GM18519 (cell line): ENCODE measurements at regions not wholly inside any gene's neighbourhood (a gene's known extent, or its start where the extent isn't known, plus 50 kb on each side); places are given as distances from the start of the nearest gene placed in this dataset.
A peak's percentile ranks its signal among the peaks of the same experiment; 100 is the strongest.

Experiments used
- ATAC-seq: cut with Tn5 transposase; IDR thresholded peaks from one replicate; pipeline ENCODE4 v1.9.1; 2021; ENCODE audit warnings: mild to moderate bottlenecking, moderate library complexity; ENCODE audit not compliant: unreplicated experiment, low FRiP score

GRCh38 chr13:53143757-53144339 is 115.2 kb downstream of the OLFM4 start:
- ATAC-seq, result no peak

- ATAC-seq, result no peak
Measured at GRCh38 chr13:53144826-53145225, 116.2 kb downstream of the OLFM4 start.

GRCh38 chr13:53150568-53150967 is 122.0 kb downstream of the OLFM4 start:
- no peak for ATAC-seq

GRCh38 chr13:53151336-53152056 is 122.9 kb downstream of the OLFM4 start:
- ATAC-seq, result peak; percentile 95

GRCh38 chr13:53152057-53152421 is 123.4 kb downstream of the OLFM4 start:
- no peak for ATAC-seq

- no peak for ATAC-seq
Measured at GRCh38 chr13:53158201-53158600, 129.6 kb downstream of the OLFM4 start.

GRCh38 chr13:53159431-53159830 is 130.8 kb downstream of the OLFM4 start:
- ATAC-seq, result no peak

- no peak for ATAC-seq
Measured at GRCh38 chr13:53160211-53160610, 131.6 kb downstream of the OLFM4 start.

GRCh38 chr13:53161251-53161650 is 132.6 kb downstream of the OLFM4 start:
- no peak for ATAC-seq

- no peak for ATAC-seq
Measured at GRCh38 chr13:53165261-53165660, 136.6 kb downstream of the OLFM4 start.

- no peak for ATAC-seq
Measured at GRCh38 chr13:53167561-53167960, 138.9 kb downstream of the OLFM4 start.

- ATAC-seq, result no peak
Measured at GRCh38 chr13:53170910-53171309, 142.3 kb downstream of the OLFM4 start.

GRCh38 chr13:53174545-53174944 is 145.9 kb downstream of the OLFM4 start:
- ATAC-seq, result no peak

- ATAC-seq, result no peak
Measured at GRCh38 chr13:53180684-53181083, 152.1 kb downstream of the OLFM4 start.

GRCh38 chr13:53182724-53183123 is 154.1 kb downstream of the OLFM4 start:
- ATAC-seq, result no peak

GRCh38 chr13:53188120-53188519 is 159.5 kb downstream of the OLFM4 start:
- ATAC-seq, result no peak

GRCh38 chr13:53189162-53189561 is 160.5 kb downstream of the OLFM4 start:
- ATAC-seq, result no peak

GRCh38 chr13:53191091-53191490 is 162.5 kb downstream of the OLFM4 start:
- ATAC-seq, result no peak

- ATAC-seq, result no peak
Measured at GRCh38 chr13:53197424-53197823, 168.8 kb downstream of the OLFM4 start.

GRCh38 chr13:53198017-53198416 is 169.4 kb downstream of the OLFM4 start:
- no peak for ATAC-seq

GRCh38 chr13:53198736-53199135 is 170.1 kb downstream of the OLFM4 start:
- no peak for ATAC-seq

GRCh38 chr13:53200075-53200474 is 171.5 kb downstream of the OLFM4 start:
- no peak for ATAC-seq
